K562 (cell line): ENCODE measurements at regions not wholly inside any gene's neighbourhood (a gene's known extent, or its start where the extent isn't known, plus 50 kb on each side); places are given as distances from the start of the nearest gene placed in this dataset.

Experiments used
- FOXM1 ChIP-seq, 2 experiments: fragments of 450-650 bp in 1 of 2; sonication (generic) in 1 of 2; formaldehyde crosslinking in 1 of 2; IDR thresholded peaks; 2 replicates each; pipeline versions ENCODE4 v1.6.1 to v1.9.0; 2017 to 2022; ENCODE audit warnings: low read depth in 2 of 2, mild to moderate bottlenecking in 2 of 2, missing genetic modification reagents in 1 of 2, moderate library complexity in 1 of 2
- SRSF1 ChIP-seq: fragments of 200-400 bp; formaldehyde crosslinking; IDR thresholded peaks from 2 replicates; pipeline ENCODE4 v1.6.1; 2017; ENCODE audit warnings: mild to moderate bottlenecking, low read depth, low read length, moderate library complexity
- TF ChIP-seq, protein P1 (sequence below), 2 experiments: IDR thresholded peaks; 2 replicates each; pipeline ENCODE4 v1.6.1; 2011; ENCODE audit warnings: borderline replicate concordance in 1 of 2, control low read depth in 1 of 2, low read depth in 1 of 2, low read length in 1 of 2, mild to moderate bottlenecking in 1 of 2, mixed read lengths in 1 of 2, moderate library complexity in 1 of 2; ENCODE audit not compliant: insufficient read depth in 1 of 2, insufficient read length in 1 of 2, poor library complexity in 1 of 2, severe bottlenecking in 1 of 2; ENCODE audit errors: extremely low read depth in 1 of 2

DNA sequence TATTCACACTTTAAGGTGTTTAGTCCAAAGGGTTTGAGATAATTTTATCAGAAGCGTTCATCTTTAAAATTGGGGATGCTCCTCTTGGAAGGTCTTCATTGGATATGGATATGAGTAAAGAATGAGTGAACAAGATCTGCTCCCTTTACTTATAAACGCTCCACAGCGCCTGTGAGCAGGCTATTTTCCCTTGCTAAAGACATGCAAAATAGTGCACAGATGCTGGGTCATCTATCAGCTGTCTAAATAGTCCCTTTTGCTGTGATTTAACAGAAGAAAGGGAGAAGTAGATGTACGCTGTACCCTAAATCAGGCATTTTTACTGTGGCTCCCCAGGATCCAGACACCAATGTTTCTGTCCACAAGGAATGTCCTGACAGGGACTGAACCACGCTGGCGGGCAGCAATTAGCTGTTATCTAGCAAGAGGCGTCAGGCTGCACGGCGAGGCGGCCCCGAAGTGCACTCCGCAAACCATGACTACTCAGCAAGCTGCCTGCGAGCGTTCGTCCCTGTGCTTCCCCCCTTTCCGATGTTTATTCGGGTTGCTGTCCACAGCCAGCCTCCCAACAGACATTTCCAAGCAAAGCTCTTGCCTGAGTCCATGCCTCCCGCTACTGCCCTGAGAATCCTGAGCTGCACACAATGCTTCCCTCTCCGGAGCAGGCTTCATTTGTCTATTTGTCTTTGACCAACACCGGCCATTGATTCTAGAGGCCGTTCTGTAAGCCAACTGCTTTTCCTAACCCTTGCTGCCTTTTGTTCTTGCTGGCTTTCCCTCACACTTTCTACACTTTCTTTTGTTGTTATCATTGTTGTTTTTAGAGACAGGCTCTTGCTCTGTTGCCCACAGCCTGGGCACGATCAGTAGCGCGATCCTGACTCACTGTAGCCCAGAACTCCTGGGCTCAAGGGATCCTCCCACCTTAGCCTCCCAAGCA is 55.7 kb upstream of the CNEP1R1 start:
- TF ChIP-seq FOXM1 (IDR thresholded peaks at IDR 0.05; ENCODE audit: low read depth): no peak
- no peak for TF ChIP-seq FOXM1 (CRISPR knock-in tag; IDR thresholded peaks at IDR 0.05; ENCODE audit: low read depth)
- TF ChIP-seq, protein P1, sequence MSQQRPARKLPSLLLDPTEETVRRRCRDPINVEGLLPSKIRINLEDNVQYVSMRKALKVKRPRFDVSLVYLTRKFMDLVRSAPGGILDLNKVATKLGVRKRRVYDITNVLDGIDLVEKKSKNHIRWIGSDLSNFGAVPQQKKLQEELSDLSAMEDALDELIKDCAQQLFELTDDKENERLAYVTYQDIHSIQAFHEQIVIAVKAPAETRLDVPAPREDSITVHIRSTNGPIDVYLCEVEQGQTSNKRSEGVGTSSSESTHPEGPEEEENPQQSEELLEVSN (IDR thresholded peaks at IDR 0.05; ENCODE audit: borderline replicate concordance in 1 of 2, extremely low read depth in 1 of 2, insufficient read depth in 1 of 2, insufficient read length in 1 of 2, low read depth in 1 of 2, low read length in 1 of 2, poor library complexity in 1 of 2, severe bottlenecking in 1 of 2): no peak
- TF ChIP-seq SRSF1: no peak
